ENCODE measurements at regions not wholly inside any gene's neighbourhood (a gene's known extent, or its start where the extent isn't known, plus 50 kb on each side); places are given as distances from the start of the nearest gene placed in this dataset.

DNA sequence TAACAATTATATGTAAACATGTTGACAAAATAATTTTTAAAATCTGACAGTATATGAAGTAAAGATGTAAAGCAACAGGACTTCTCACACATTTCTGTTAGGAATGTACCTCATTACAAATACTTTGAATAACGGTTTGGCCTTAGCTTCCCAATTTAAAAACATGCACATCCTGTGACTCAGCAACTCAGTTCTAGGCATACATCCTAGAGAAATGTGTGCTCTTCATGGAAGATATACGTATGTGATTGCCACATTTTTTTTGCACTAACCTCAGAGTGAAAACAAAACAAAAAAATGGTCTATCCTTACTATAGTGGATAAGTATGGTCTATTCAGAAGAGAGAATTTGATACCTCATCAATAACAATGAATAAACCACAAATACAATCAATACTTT, 314.6 kb downstream of the LIG4 start:
- Histone ChIP-seq H2BK12ac (ENCODE audit: insufficient read length, low read depth, low read length) (no peak overlapping the region), H2AFZ (ENCODE audit: low read length) (no peak overlapping the region), H3K4me2 (ENCODE audit: insufficient read depth, insufficient read length, low read length) (no peak overlapping the region), H3K4ac (ENCODE audit: low read depth, low read length) (no peak overlapping the region), H3K79me2 (ENCODE audit: insufficient read depth, low read length) (no peaks in the 10 kb centered on the region), H3K18ac (ENCODE audit: insufficient read length, low read depth, low read length) (no peak overlapping the region), H4K91ac (ENCODE audit: insufficient read length, low read depth, low read length) (no peak overlapping the region), H3K14ac (ENCODE audit: insufficient read depth, low read length) (no peak overlapping the region), H3K23ac (ENCODE audit: insufficient read length, low read depth, low read length) (no peak overlapping the region), H3K79me1 (ENCODE audit: insufficient read depth, low read depth, low read length, poor library complexity, severe bottlenecking) (no peaks in the 10 kb centered on the region), H3K23me2 (ENCODE audit: insufficient read length, low read depth, low read length, poor library complexity, severe bottlenecking) (no peaks in the 10 kb centered on the region), H4K20me1 (ENCODE audit: control insufficient read depth, insufficient read depth, insufficient read length) (no peaks in the 10 kb centered on the region), H3K56ac (ENCODE audit: insufficient read length, low read depth, low read length) (no peak overlapping the region), H3K4me1 (ENCODE audit: insufficient read depth, low read length) (no peaks in the 10 kb centered on the region), H4K8ac (replicated peaks; ENCODE audit: insufficient read length, low read depth, low read length) (no peak overlapping the region), H3K27ac (ENCODE audit: insufficient read length, low read depth, low read length) (no peak overlapping the region), H3K9ac (ENCODE audit: extremely low read depth, insufficient read length, low read length) (no peak overlapping the region), H3T11ph (ENCODE audit: low read length) (no peak overlapping the region), H2AK5ac (ENCODE audit: insufficient read length, low read length) (no peak overlapping the region), H2BK20ac (ENCODE audit: low read depth, low read length, poor library complexity, severe bottlenecking) (no peak overlapping the region), H4K5ac (ENCODE audit: insufficient read length, low read depth, low read length) (no peak overlapping the region), H2BK120ac (ENCODE audit: low read depth, low read length, poor library complexity, severe bottlenecking) (no peak overlapping the region), H2BK15ac (ENCODE audit: low read depth, low read length) (no peak overlapping the region), H3K27me3 (ENCODE audit: insufficient read depth, low read length) (no peaks in the 10 kb centered on the region), H3K9me3 (ENCODE audit: control insufficient read depth, low read depth, low read length) (no peaks in the 10 kb centered on the region), H2BK5ac (ENCODE audit: insufficient read length, low read length) (no peak overlapping the region)
- H3K27me3 Mint-ChIP-seq (ENCODE audit: low read depth) = no peaks in the 10 kb centered on the region; the same call in 1 of the 2 replicates
- H3K36me3 Mint-ChIP-seq (ENCODE audit: insufficient read depth in 1 of 3, low read depth in 3 of 3) = peaks cover 0 to 4% (median 0%) of the 10 kb centered on the region in 3 experiments; a peak in 4 of 7 replicates
- TF ChIP-seq, protein P1, sequence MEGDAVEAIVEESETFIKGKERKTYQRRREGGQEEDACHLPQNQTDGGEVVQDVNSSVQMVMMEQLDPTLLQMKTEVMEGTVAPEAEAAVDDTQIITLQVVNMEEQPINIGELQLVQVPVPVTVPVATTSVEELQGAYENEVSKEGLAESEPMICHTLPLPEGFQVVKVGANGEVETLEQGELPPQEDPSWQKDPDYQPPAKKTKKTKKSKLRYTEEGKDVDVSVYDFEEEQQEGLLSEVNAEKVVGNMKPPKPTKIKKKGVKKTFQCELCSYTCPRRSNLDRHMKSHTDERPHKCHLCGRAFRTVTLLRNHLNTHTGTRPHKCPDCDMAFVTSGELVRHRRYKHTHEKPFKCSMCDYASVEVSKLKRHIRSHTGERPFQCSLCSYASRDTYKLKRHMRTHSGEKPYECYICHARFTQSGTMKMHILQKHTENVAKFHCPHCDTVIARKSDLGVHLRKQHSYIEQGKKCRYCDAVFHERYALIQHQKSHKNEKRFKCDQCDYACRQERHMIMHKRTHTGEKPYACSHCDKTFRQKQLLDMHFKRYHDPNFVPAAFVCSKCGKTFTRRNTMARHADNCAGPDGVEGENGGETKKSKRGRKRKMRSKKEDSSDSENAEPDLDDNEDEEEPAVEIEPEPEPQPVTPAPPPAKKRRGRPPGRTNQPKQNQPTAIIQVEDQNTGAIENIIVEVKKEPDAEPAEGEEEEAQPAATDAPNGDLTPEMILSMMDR (conservative IDR thresholded peaks at IDR 0.05) = no peak
- H3K9me3 Mint-ChIP-seq = peaks cover 3 to 5% of the 10 kb centered on the region in 2 experiments; a peak in 4 of 5 replicates
- no peak for DNase-seq
- H3K4me3 Mint-ChIP-seq = no peak overlapping the region
- no peak overlapping the region for H3K27ac Mint-ChIP-seq
- no peaks in the 10 kb centered on the region for H3K4me1 Mint-ChIP-seq
- WGBS (ENCODE audit: extremely low coverage, insufficient read length, low lambda C conversion rate) = no CpG with 5 or more reads among the region's 2 CpGs

All from H9 (cell line).